Glomerular endothelial cell (primary cell): ENCODE measurements at regions not wholly inside any gene's neighbourhood (a gene's known extent, or its start where the extent isn't known, plus 50 kb on each side); places are given as distances from the start of the nearest gene placed in this dataset.
"Not testable (repeated sequence)": the region's sequence is repeated elsewhere in the genome, so short reads cannot be mapped to it uniquely, and the experiment has no call there.

Experiments
- DNase-seq: peaks from one replicate; pipeline ENCODE4 v3.0.0-alpha.2; 2011; ENCODE audit warnings: low read depth, low spot score; ENCODE audit errors: extremely low read depth

- DNase-seq: not testable (repeated sequence)
Measured at GRCh38 chr21:15454931-15455330, 274.9 kb upstream of the USP25 start.

- DNase-seq: no peak
Measured at GRCh38 chr21:15455819-15456462, 273.8 kb upstream of the USP25 start.

GRCh38 chr21:15457965-15458364, 271.8 kb upstream of the USP25 start:
- no peak for DNase-seq

GRCh38 chr21:15462092-15462491, 267.7 kb upstream of the USP25 start:
- DNase-seq: no peak

GRCh38 chr21:15466329-15466728, 263.5 kb upstream of the USP25 start:
- DNase-seq: no peak

- no peak for DNase-seq
Measured at GRCh38 chr21:15468368-15468767, 261.4 kb upstream of the USP25 start.

- no peak for DNase-seq
Measured at GRCh38 chr21:15472108-15473040, 257.4 kb upstream of the USP25 start.

GRCh38 chr21:15477773-15478172, 252.0 kb upstream of the USP25 start:
- not testable (repeated sequence) for DNase-seq

- DNase-seq: no peak
Measured at GRCh38 chr21:15480160-15480559, 249.6 kb upstream of the USP25 start.

- peak; percentile 73 for DNase-seq
Measured at GRCh38 chr21:15483138-15483780, 246.5 kb upstream of the USP25 start.

- DNase-seq: no peak
Measured at GRCh38 chr21:15486460-15487195, 243.2 kb upstream of the USP25 start.

GRCh38 chr21:15487196-15487550, 242.6 kb upstream of the USP25 start:
- no peak for DNase-seq

- DNase-seq: no peak
Measured at GRCh38 chr21:15491100-15491499, 238.7 kb upstream of the USP25 start.

- DNase-seq: no peak
Measured at GRCh38 chr21:15493646-15494045, 236.1 kb upstream of the USP25 start.

- no peak for DNase-seq
Measured at GRCh38 chr21:15494481-15494880, 235.3 kb upstream of the USP25 start.

GRCh38 chr21:15495965-15496364, 233.8 kb upstream of the USP25 start:
- DNase-seq: peak; percentile 9

- DNase-seq: no peak
Measured at GRCh38 chr21:15496911-15497310, 232.9 kb upstream of the USP25 start.

- DNase-seq: no peak
Measured at GRCh38 chr21:15498455-15498854, 231.3 kb upstream of the USP25 start.

- DNase-seq: no peak
Measured at GRCh38 chr21:15506086-15506485, 223.7 kb upstream of the USP25 start.

GRCh38 chr21:15508554-15508953, 221.2 kb upstream of the USP25 start:
- DNase-seq: no peak
